ENCODE measurements at regions not wholly inside any gene's neighbourhood (a gene's known extent, or its start where the extent isn't known, plus 50 kb on each side); places are given as distances from the start of the nearest gene placed in this dataset.

- Mint-ChIP-seq H3K27me3 (ENCODE audit: low read depth) (peaks cover 4% of the 10 kb centered on the region), H3K9me3 (no peaks in the 10 kb centered on the region), H3K36me3 (ENCODE audit: low read depth) (no peaks in the 10 kb centered on the region), H3K4me1 (peaks cover 6% of the 10 kb centered on the region), H3K27ac (peak overlapping the region in 2 of 3 experiments; percentile 40 to 49), H3K4me3 (no peak overlapping the region)
- no peak for TF ChIP-seq CTCF (IDR thresholded peaks at IDR 0.05; ENCODE audit: unreplicated experiment in 3 of 3)
Measured at GRCh38 chr1:57901208-57901919, 477.5 kb upstream of the DAB1 start.

GRCh38 chr1:57898531-57898930 lies 474.7 kb upstream of the DAB1 start:
- no peaks in the 10 kb centered on the region for H3K36me3 Mint-ChIP-seq (ENCODE audit: low read depth)
- H3K27ac Mint-ChIP-seq = no peak overlapping the region
- H3K27me3 Mint-ChIP-seq (ENCODE audit: low read depth) = peaks cover 4% of the 10 kb centered on the region
- H3K9me3 Mint-ChIP-seq = no peaks in the 10 kb centered on the region
- TF ChIP-seq CTCF (IDR thresholded peaks at IDR 0.05; ENCODE audit: unreplicated experiment in 3 of 3) = no peak
- H3K4me1 Mint-ChIP-seq = peaks cover 6% of the 10 kb centered on the region
- H3K4me3 Mint-ChIP-seq = no peak overlapping the region

GRCh38 chr1:57897581-57897980 lies 473.7 kb upstream of the DAB1 start:
- Mint-ChIP-seq H3K36me3 (ENCODE audit: low read depth) (no peaks in the 10 kb centered on the region), H3K4me1 (peaks cover 6% of the 10 kb centered on the region), H3K27ac (no peak overlapping the region), H3K27me3 (ENCODE audit: low read depth) (peaks cover 4% of the 10 kb centered on the region), H3K4me3 (no peak overlapping the region), H3K9me3 (no peaks in the 10 kb centered on the region)
- TF ChIP-seq CTCF (IDR thresholded peaks at IDR 0.05; ENCODE audit: unreplicated experiment in 3 of 3) = no peak

- no peaks in the 10 kb centered on the region for H3K4me1 Mint-ChIP-seq
- H3K27ac Mint-ChIP-seq = no peak overlapping the region
- no peaks in the 10 kb centered on the region for H3K36me3 Mint-ChIP-seq (ENCODE audit: low read depth)
- TF ChIP-seq CTCF (IDR thresholded peaks at IDR 0.05; ENCODE audit: unreplicated experiment in 3 of 3) = no peak
- no peaks in the 10 kb centered on the region for H3K27me3 Mint-ChIP-seq (ENCODE audit: low read depth)
- H3K9me3 Mint-ChIP-seq = no peaks in the 10 kb centered on the region
- H3K4me3 Mint-ChIP-seq = no peak overlapping the region
Measured at GRCh38 chr1:57894315-57894714, 470.5 kb upstream of the DAB1 start.

GRCh38 chr1:57889676-57890320 lies 465.9 kb upstream of the DAB1 start:
- Mint-ChIP-seq H3K36me3 (ENCODE audit: low read depth) (no peaks in the 10 kb centered on the region), H3K27me3 (ENCODE audit: low read depth) (peaks cover 4% of the 10 kb centered on the region), H3K27ac (peak overlapping the region in 1 of 3 experiments; percentile 59), H3K4me3 (no peak overlapping the region), H3K9me3 (no peaks in the 10 kb centered on the region), H3K4me1 (no peaks in the 10 kb centered on the region)
- TF ChIP-seq CTCF (IDR thresholded peaks at IDR 0.05; ENCODE audit: unreplicated experiment in 3 of 3) = no peak

Data from nephron (organoid).